H1 (cell line): ENCODE measurements at regions not wholly inside any gene's neighbourhood (a gene's known extent, or its start where the extent isn't known, plus 50 kb on each side); places are given as distances from the start of the nearest gene placed in this dataset.

Experiments used
- CTCF ChIA-PET: fragments of 300-600 bp; sonication (Branson Sonifier 250); formaldehyde crosslinking; loops from one replicate; lab custom pipeline; 2021; ENCODE audit not compliant: partially characterized antibody; lab: Charles Lee
- POLR2A ChIA-PET: fragments of 300-600 bp; sonication (Branson Sonifier 250); formaldehyde crosslinking; loops from one replicate; lab custom pipeline; 2021; ENCODE audit warnings: inconsistent platforms; ENCODE audit not compliant: partially characterized antibody; lab: Charles Lee
- DNase-seq, 2 experiments: peaks; one replicate each; pipeline versions ENCODE4 v3.0.0 to v3.0.0-alpha.2; 2010 to 2022; ENCODE audit warnings: low spot score in 2 of 2, low read depth in 1 of 2, mixed read lengths in 1 of 2
- FAIRE-seq: peaks from 2 replicates; lab custom pipeline; 2011; peaks lifted over from hg19 to GRCh38; lab: Jason Lieb, UNC
- H2AFZ ChIP-seq: 2 replicates; pipeline ENCODE4 v1.8.1; 2012; ENCODE audit warnings: low read length, inconsistent platforms
- H2AK5ac ChIP-seq: 2 replicates; pipeline ENCODE4 v1.6.1; 2013; ENCODE audit warnings: low read depth, low read length
- H2BK120ac ChIP-seq: replicated peaks from 2 replicates; pipeline ENCODE3; 2013; ENCODE audit warnings: low read depth, low read length, inconsistent platforms
- H2BK12ac ChIP-seq: 2 replicates; pipeline ENCODE4 v1.6.1; 2013; ENCODE audit warnings: low read depth, low read length
- H2BK15ac ChIP-seq: 2 replicates; pipeline ENCODE4 v1.6.1; 2013; ENCODE audit warnings: low read length
- H2BK20ac ChIP-seq: 2 replicates; pipeline ENCODE4 v1.6.1; 2013; ENCODE audit warnings: low read length
- H2BK5ac ChIP-seq: 2 replicates; pipeline ENCODE4 v1.6.1; 2013; ENCODE audit warnings: low read depth, low read length
- H3K14ac ChIP-seq: 2 replicates; pipeline ENCODE4 v1.6.1; 2013; ENCODE audit warnings: inconsistent platforms; ENCODE audit not compliant: insufficient read length
- H3K18ac ChIP-seq: 2 replicates; pipeline ENCODE4 v1.6.1; 2013; ENCODE audit warnings: low read length; ENCODE audit errors: extremely low read depth
- H3K23ac ChIP-seq: 2 replicates; pipeline ENCODE4 v1.6.1; 2013; ENCODE audit warnings: inconsistent platforms; ENCODE audit not compliant: insufficient read length
- H3K23me2 ChIP-seq: 2 replicates; pipeline ENCODE4 v1.6.1; 2013; ENCODE audit warnings: low read depth, low read length
- H3K27ac ChIP-seq: 2 replicates; pipeline ENCODE4 v1.6.1; 2011; ENCODE audit warnings: low read depth, low read length, inconsistent platforms
- H3K27me3 ChIP-seq, 4 experiments: replicated peaks in 1 of 4; 1 replicate in 1 of 4; 2 replicates in 3 of 4; pipeline versions ENCODE4 v1.6.1 to v1.8.1; 2011 to 2013; ENCODE audit warnings: low read length in 3 of 4, mild to moderate bottlenecking in 3 of 4, inconsistent platforms in 2 of 4, mixed read lengths in 2 of 4, moderate library complexity in 1 of 4; ENCODE audit not compliant: control insufficient read depth in 3 of 4, insufficient read depth in 3 of 4; ENCODE audit errors: extremely low read depth in 1 of 4
- H3K36me3 ChIP-seq, 4 experiments: 2 replicates each; pipeline versions ENCODE4 v1.6.1 to v1.8.1; 2011 to 2013; ENCODE audit warnings: mild to moderate bottlenecking in 4 of 4, low read length in 3 of 4, moderate library complexity in 2 of 4, control low read depth in 1 of 4, inconsistent platforms in 1 of 4; ENCODE audit not compliant: insufficient read depth in 4 of 4, control insufficient read depth in 2 of 4
- H3K4ac ChIP-seq: replicated peaks from 2 replicates; pipeline ENCODE3; 2013; ENCODE audit warnings: low read length, low read depth, mixed read lengths, inconsistent platforms; ENCODE audit not compliant: insufficient read length
- H3K4me1 ChIP-seq, 4 experiments: replicated peaks in 1 of 4; 1 replicate in 1 of 4; 2 replicates in 3 of 4; pipeline versions ENCODE4 v1.6.1 to v1.8.1; 2011 to 2013; ENCODE audit warnings: low read length in 3 of 4, inconsistent platforms in 2 of 4, mixed read lengths in 1 of 4; ENCODE audit not compliant: insufficient read depth in 4 of 4, control insufficient read depth in 3 of 4
- H3K4me2 ChIP-seq, 2 experiments: 2 replicates each; pipeline versions ENCODE4 v1.6.1 to v1.8.1; 2011 to 2013; ENCODE audit warnings: low read depth in 2 of 2, low read length in 2 of 2, control low read depth in 1 of 2, inconsistent platforms in 1 of 2, mild to moderate bottlenecking in 1 of 2; ENCODE audit not compliant: insufficient read depth in 1 of 2
- H3K4me3 ChIP-seq, 4 experiments: fragments of 200-600, 300-600 bp in 1 of 4; sonication (generic), shearing (Covaris generic), sonication (Bioruptor Twin) in 1 of 4; 2 replicates each; pipeline versions ENCODE4 v1.5.1 to v1.8.1; 2011 to 2016; ENCODE audit warnings: low read length in 4 of 4, low read depth in 3 of 4, control low read depth in 2 of 4, inconsistent platforms in 2 of 4, mild to moderate bottlenecking in 2 of 4, mixed read lengths in 1 of 4, moderate library complexity in 1 of 4; ENCODE audit not compliant: insufficient read depth in 2 of 4; ENCODE audit errors: extremely low read depth in 1 of 4
- H3K56ac ChIP-seq: replicated peaks from 2 replicates; pipeline ENCODE3; 2013; ENCODE audit warnings: low read depth, mild to moderate bottlenecking, mixed read lengths, low read length, inconsistent platforms; ENCODE audit not compliant: insufficient read length
- H3K79me1 ChIP-seq: 2 replicates; pipeline ENCODE4 v1.6.1; 2013; ENCODE audit warnings: low read depth, low read length, control low read depth
- H3K79me2 ChIP-seq, 2 experiments: 2 replicates each; pipeline versions ENCODE4 v1.6.1 to v1.8.1; 2012 to 2013; ENCODE audit warnings: low read length in 2 of 2, mild to moderate bottlenecking in 2 of 2, inconsistent platforms in 1 of 2; ENCODE audit not compliant: insufficient read depth in 2 of 2, control insufficient read depth in 1 of 2
- H3K9ac ChIP-seq, 4 experiments: replicated peaks in 1 of 4; 1 replicate in 1 of 4; 2 replicates in 3 of 4; pipeline versions ENCODE4 v1.6.1 to v1.8.1; 2011 to 2013; ENCODE audit warnings: low read depth in 3 of 4, low read length in 3 of 4, control low read depth in 2 of 4, mild to moderate bottlenecking in 2 of 4, moderate library complexity in 2 of 4, inconsistent platforms in 1 of 4; ENCODE audit errors: extremely low read depth in 1 of 4
- H3K9me3 ChIP-seq, 2 experiments: 2 replicates each; pipeline versions ENCODE4 v1.6.1 to v1.8.1; 2012 to 2013; ENCODE audit warnings: mild to moderate bottlenecking in 2 of 2, moderate library complexity in 2 of 2, control low read depth in 1 of 2, inconsistent platforms in 1 of 2, low read depth in 1 of 2, low read length in 1 of 2, mixed read lengths in 1 of 2; ENCODE audit not compliant: insufficient read depth in 2 of 2
- H4K20me1 ChIP-seq, 2 experiments: replicated peaks in 1 of 2; 2 replicates each; pipeline versions ENCODE3 to v1.8.1; 2011 to 2013; ENCODE audit warnings: inconsistent platforms in 2 of 2, low read length in 2 of 2, mild to moderate bottlenecking in 1 of 2; ENCODE audit not compliant: insufficient read depth in 2 of 2, control insufficient read depth in 1 of 2
- H4K5ac ChIP-seq: 2 replicates; pipeline ENCODE4 v1.6.1; 2013; ENCODE audit warnings: low read length, low read depth, mixed read lengths, inconsistent platforms; ENCODE audit not compliant: insufficient read length
- H4K8ac ChIP-seq: 2 replicates; pipeline ENCODE4 v1.8.0; 2013; ENCODE audit warnings: mild to moderate bottlenecking, moderate library complexity, low read length, inconsistent platforms; ENCODE audit not compliant: insufficient read depth; ENCODE audit errors: extremely low read depth
- H4K91ac ChIP-seq: replicated peaks from 2 replicates; pipeline ENCODE3; 2013; ENCODE audit warnings: low read length, mixed read lengths, inconsistent platforms; ENCODE audit not compliant: insufficient read length
- ATF2 ChIP-seq: IDR thresholded peaks from 2 replicates; pipeline ENCODE4 v1.6.1; 2012; ENCODE audit warnings: low read length, inconsistent platforms
- ATF3 ChIP-seq: IDR thresholded peaks from 2 replicates; pipeline ENCODE4 v1.6.1; 2011; ENCODE audit warnings: low read depth, mild to moderate bottlenecking, low read length; ENCODE audit not compliant: insufficient read depth
- BRCA1 ChIP-seq: IDR thresholded peaks from 2 replicates; pipeline ENCODE4 v1.6.1; 2012; ENCODE audit warnings: low read depth, low read length, improper control_type of control experiment
- CEBPB ChIP-seq: IDR thresholded peaks from 2 replicates; pipeline ENCODE4 v1.6.1; 2012; ENCODE audit warnings: low read depth, low read length
- EGR1 ChIP-seq: IDR thresholded peaks from 2 replicates; pipeline ENCODE4 v1.6.1; 2011; ENCODE audit warnings: low read depth, low read length, borderline replicate concordance
- HDAC6 ChIP-seq: IDR thresholded peaks from one replicate; pipeline ENCODE4 v1.7.1; 2012; ENCODE audit warnings: low read depth, mild to moderate bottlenecking, inconsistent platforms, low read length, moderate library complexity
- KDM1A ChIP-seq: fragments of 200-600, 300-600 bp; sonication (generic); IDR thresholded peaks from 2 replicates; pipeline ENCODE4 v1.7.1; 2016; ENCODE audit warnings: mild to moderate bottlenecking, low read length, borderline replicate concordance
- RXRA ChIP-seq: IDR thresholded peaks from 2 replicates; pipeline ENCODE4 v1.6.1; 2011; ENCODE audit warnings: low read depth, mild to moderate bottlenecking, low read length, moderate library complexity; ENCODE audit not compliant: insufficient read depth
- TBP ChIP-seq: IDR thresholded peaks from 2 replicates; pipeline ENCODE4 v1.6.1; 2011; ENCODE audit warnings: low read depth, low read length, improper control_type of control experiment
- USF2 ChIP-seq: IDR thresholded peaks from 2 replicates; pipeline ENCODE4 v1.6.1; 2011; ENCODE audit warnings: low read length, improper control_type of control experiment
- WGBS, 2 experiments: shearing (Covaris generic) in 1 of 2; methylation state at CpG; one replicate each; pipeline versions ENCODE4 v1.1.6 to v1.1.7; 2013 to 2015; ENCODE audit warnings: low lambda C conversion rate in 2 of 2, mixed read lengths in 2 of 2, inconsistent platforms in 1 of 2, low coverage in 1 of 2, missing lambda C conversion rate in 1 of 2; ENCODE audit not compliant: insufficient replicate concordance in 2 of 2, insufficient coverage in 1 of 2, insufficient read length in 1 of 2; ENCODE audit errors: extremely low coverage in 1 of 2, missing lambda C conversion rate in 1 of 2; 5-methylcytosine and 5-hydroxymethylcytosine counted together

- H3K27me3 ChIP-seq = no peaks in the 10 kb centered on the region
- no peak overlapping the region for H3K56ac ChIP-seq
- H3K23me2 ChIP-seq = no peaks in the 10 kb centered on the region; the same call in 1 of the 2 replicates
- no peaks in the 10 kb centered on the region for H3K4me1 ChIP-seq
- H3K79me2 ChIP-seq = no peaks in the 10 kb centered on the region
- H3K4me3 ChIP-seq = no peak overlapping the region
- H3K14ac ChIP-seq = no peak overlapping the region
- H3K27ac ChIP-seq = no peak overlapping the region
- H2AFZ ChIP-seq = no peak overlapping the region
- no peaks in the 10 kb centered on the region for H3K79me1 ChIP-seq
- no peak overlapping the region for H3K4me2 ChIP-seq
- no peak overlapping the region for H2BK5ac ChIP-seq
- TF ChIP-seq HDAC6 (no peak), EGR1 (no peak), CEBPB (no peak), BRCA1 (no peak), RXRA (no peak), KDM1A (no peak), ATF2 (no peak), TBP (no peak), ATF3 (no peak), USF2 (no peak)
- POLR2A ChIA-PET = no interaction called here
- no peak overlapping the region for H2BK12ac ChIP-seq
- no peak overlapping the region for H2BK20ac ChIP-seq
- H3K18ac ChIP-seq = no peak overlapping the region
- no peak overlapping the region for H3K4ac ChIP-seq
- H2BK120ac ChIP-seq = no peak overlapping the region
- H3K23ac ChIP-seq = no peak overlapping the region
- H2AK5ac ChIP-seq = no peak overlapping the region
- H4K20me1 ChIP-seq = no peaks in the 10 kb centered on the region
- CTCF ChIA-PET = no interaction called here
- H3K9me3 ChIP-seq = no peaks in the 10 kb centered on the region
- WGBS, 2 experiments = 94% methylated on average over 1 of the region's 1 CpG; no CpG with 5 or more reads in 1 of the 2 experiments
- DNase-seq = no peak
- H4K91ac ChIP-seq = no peak overlapping the region
- FAIRE-seq = no peak
- H4K8ac ChIP-seq = no peak overlapping the region
- no peak overlapping the region for H4K5ac ChIP-seq
- no peak overlapping the region for H2BK15ac ChIP-seq
- H3K9ac ChIP-seq = no peak overlapping the region
- H3K36me3 ChIP-seq = no peaks in the 10 kb centered on the region
Observed at GRCh38 chr14:42802346-42802745, 1195.7 kb downstream of the LRFN5 start.
